CD4-positive, alpha-beta T cell treated with Interferon alpha-2 for 1 hour (primary cell): ENCODE measurements at regions not wholly inside any gene's neighbourhood (a gene's known extent, or its start where the extent isn't known, plus 50 kb on each side); places are given as distances from the start of the nearest gene placed in this dataset.
A peak's percentile ranks its signal among the peaks of the same experiment; 100 is the strongest.
"Not testable (repeated sequence)": the region's sequence is repeated elsewhere in the genome, so short reads cannot be mapped to it uniquely, and the experiment has no call there.

Experiments
- DNase-seq, 2 donors: peaks; one replicate each; pipeline ENCODE4 v3.0.0-alpha.2; 2020 to 2022

DNA sequence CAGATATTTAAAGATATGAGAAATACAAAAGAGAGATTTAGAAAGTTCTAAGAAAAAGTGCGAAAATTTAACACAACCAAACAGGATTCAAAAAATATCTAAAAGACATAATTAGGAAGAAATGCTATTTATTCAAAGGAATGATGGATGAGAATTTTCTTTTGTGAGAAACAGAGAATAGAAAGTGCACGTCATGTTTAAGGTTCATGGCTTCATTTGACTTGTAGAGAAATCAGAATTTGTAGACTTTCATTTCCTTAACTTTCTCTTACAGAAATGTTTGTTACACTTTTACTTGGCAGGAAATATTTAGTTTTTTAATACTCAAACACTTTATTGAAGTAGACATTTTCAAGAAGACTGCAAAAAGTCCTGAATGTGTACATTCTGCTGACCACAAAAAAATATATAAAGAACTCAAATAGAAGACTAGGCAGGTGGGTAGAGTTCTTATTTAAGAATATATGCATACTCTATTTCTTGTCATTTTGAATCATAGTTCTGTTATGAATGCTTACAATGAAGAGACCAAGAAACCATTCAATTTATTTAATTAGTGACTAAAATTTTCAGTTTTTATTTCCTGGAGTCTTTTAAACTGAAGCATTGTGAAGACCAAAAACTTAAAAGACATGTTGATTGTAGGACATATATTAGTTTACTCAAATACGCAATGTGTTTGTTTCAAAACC is 710.5 kb upstream of the HS3ST5 start:
- no peak for DNase-seq

DNA sequence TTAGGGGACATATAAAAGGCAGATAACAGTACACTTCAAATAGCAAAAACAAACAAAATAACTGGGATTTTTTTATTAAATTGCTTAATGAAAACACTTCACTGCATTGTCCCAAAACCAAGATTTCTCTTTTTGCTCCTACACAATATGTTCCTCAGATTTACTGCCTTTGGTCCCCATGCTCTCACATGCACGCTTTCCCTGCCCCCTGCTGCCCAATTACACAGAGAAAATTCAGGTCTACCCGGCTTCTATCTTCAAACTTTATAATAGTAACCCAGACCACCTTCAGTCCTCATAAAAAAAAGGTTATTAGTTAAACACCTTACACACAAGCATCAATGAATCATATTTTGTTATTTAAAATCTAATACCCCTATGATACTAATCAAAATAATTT is 673.8 kb upstream of the HS3ST5 start:
- DNase-seq: no peak

- no peak for DNase-seq
Observed at GRCh38 chr6:115004982-115005381, 662.2 kb upstream of the HS3ST5 start.

- no peak for DNase-seq
Observed at GRCh38 chr6:115004204-115004603, 661.4 kb upstream of the HS3ST5 start.

GRCh38 chr6:115001731-115002350 is 659.0 kb upstream of the HS3ST5 start:
- DNase-seq: peak in 1 of 2 donors; percentile 20

DNA sequence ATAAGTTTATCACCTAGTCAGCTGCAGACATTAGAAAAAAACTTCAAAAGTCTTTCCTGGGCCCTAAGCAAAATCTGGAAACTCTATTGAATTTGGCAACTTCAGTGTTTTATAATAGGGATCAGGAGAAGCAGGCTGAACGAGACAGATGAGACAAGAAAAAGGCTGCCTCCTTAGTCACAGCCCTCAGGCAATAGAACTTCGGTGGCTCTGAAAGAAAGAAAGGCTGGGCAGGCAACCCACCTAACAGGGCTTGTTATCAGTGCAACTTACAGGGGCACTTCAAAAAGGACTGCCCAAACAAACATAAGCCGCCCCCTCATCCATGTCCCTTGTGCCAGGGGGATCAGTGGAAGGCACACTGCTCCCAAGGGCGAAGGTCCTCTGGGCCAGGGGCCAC is 657.9 kb upstream of the HS3ST5 start:
- no peak for DNase-seq

GRCh38 chr6:114998492-114998891 is 655.7 kb upstream of the HS3ST5 start:
- DNase-seq: no peak

DNA sequence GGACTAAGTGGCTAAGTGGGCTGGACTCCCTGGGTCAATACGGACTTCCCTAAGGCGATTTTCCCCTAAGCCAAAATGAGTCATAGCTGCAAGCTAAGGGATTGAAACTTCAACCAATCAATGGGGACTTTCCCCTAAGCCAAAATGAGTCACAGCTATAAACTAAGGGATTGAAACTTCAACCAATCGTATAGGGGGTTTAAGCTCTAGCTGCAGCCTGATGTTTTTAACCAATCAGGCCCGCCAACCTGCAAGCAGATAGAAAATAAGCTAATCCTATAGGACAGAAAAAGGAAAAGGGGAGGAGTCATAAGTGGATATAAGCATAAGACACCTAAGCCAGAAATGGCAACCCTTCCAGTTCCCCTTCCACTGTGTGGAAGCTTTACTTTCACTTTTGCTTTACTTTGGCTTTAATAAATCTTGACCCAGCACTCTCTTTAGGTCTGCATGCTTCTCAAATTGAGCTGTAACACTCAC is 655.0 kb upstream of the HS3ST5 start:
- peak; percentile 6 to 36 for DNase-seq

DNA sequence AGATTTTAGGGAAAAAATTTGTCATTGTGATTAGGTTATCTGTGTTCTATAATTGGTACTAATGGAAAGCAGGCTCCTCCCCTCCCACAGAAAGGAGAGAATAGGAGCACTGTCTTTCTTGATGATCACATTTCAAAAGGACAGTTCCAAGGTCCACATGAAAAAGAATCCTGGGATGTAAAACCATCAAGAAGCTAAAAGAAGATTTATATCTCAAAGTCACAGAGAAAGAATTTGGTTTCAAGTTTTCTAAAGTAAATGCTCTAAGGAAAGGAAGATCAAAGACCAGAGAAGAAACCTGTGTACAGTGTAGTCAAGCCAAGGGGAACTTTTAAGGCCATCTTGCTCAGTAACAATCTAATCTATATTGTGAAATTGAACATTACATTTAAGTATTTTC is 652.7 kb upstream of the HS3ST5 start:
- no peak for DNase-seq

GRCh38 chr6:114989279-114989964 is 646.6 kb upstream of the HS3ST5 start:
- peak in 1 of 2 donors; percentile 20 for DNase-seq

GRCh38 chr6:114987281-114987680 is 644.5 kb upstream of the HS3ST5 start:
- no peak for DNase-seq

DNA sequence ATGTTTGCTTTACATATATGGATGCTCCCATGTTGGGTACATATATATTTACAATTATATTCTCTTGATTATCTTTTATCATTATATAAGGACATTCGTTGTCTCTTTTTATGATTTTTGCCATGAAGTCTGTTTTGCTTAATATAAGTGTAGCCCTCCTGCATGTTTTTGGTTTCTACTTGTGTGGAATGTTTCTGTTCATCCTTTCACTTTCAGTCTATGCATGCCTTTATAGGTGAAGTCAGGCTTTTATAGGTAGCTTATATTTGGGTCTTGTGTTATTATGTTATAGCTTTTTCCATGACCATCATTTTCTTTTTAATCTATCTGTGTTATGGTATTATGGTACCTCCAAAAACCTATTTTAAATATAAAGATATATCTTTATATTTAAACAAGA is 612.5 kb upstream of the HS3ST5 start:
- DNase-seq: no peak

GRCh38 chr6:114952229-114952628 is 609.4 kb upstream of the HS3ST5 start:
- DNase-seq: no peak

- DNase-seq: no peak
Observed at GRCh38 chr6:114945392-114945791, 602.6 kb upstream of the HS3ST5 start.

GRCh38 chr6:114941078-114941477 is 598.3 kb upstream of the HS3ST5 start:
- no peak for DNase-seq

DNA sequence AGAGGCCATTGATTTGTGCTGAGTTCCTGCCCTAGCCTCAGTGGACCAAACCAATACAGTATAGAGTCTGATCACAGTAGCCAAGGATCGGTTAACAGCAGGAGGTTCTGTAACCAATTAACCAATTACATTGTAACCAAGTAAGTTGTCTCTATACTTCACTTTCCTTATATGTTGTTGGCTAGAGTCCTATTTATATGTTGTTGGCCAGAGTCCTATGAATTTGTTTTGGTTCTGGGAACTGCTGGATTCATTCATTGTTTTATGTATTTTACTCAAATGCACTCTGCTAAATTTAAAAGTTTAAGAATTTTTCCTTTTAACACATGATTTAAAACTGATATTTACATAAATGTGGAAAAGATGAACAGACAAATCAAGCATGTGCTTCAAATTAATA is 597.4 kb upstream of the HS3ST5 start:
- no peak for DNase-seq

DNA sequence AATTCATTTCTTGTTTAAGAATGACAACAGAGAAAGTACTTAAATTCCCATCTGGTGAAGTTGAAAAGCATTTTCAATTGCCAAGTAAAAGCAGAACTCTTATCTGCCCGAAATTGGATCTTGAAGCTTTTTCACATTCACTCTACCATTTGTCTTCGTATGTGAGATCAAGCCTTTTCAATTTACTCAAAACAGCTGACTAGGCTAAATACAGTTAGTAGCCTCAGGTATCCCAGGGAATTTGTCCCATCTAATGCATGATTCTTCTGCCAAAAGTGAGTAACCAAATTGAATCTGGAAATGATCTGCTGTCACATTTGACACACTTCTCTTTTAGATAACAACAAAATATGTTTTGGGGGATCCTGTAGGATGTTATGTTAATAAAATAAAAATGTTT is 596.8 kb upstream of the HS3ST5 start:
- DNase-seq: no peak

- DNase-seq: no peak
Observed at GRCh38 chr6:114936080-114936479, 593.3 kb upstream of the HS3ST5 start.

- no peak for DNase-seq
Observed at GRCh38 chr6:114934079-114934478, 591.3 kb upstream of the HS3ST5 start.

- not testable (repeated sequence) for DNase-seq
Observed at GRCh38 chr6:114928731-114929130, 585.9 kb upstream of the HS3ST5 start.

GRCh38 chr6:114906096-114906495 is 563.3 kb upstream of the HS3ST5 start:
- no peak for DNase-seq

GRCh38 chr6:114897536-114897935 is 554.7 kb upstream of the HS3ST5 start:
- no peak for DNase-seq

- no peak for DNase-seq
Observed at GRCh38 chr6:114892211-114892610, 549.4 kb upstream of the HS3ST5 start.

DNA sequence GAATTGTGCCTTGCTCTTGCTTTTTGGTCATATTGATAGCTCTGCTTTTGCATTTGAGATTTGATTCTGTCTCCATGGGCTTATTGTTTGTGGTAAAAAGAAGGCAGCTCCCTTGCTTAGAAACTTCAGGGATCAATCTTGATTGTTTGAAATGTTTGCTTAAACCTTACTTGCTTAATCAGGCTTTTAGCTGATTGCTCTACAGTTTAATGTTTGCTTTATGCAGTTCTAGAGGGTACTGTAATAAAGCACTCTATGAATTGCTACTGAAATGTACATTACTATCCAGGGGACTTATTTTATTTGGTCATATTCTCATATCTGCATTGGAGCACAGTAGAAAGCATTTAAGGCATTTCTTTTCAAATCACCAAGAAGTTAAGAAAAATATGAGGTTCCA is 545.4 kb upstream of the HS3ST5 start:
- no peak for DNase-seq
